ENCODE measurements at regions not wholly inside any gene's neighbourhood (a gene's known extent, or its start where the extent isn't known, plus 50 kb on each side); places are given as distances from the start of the nearest gene placed in this dataset.

- DNase-seq, result no peak
Observed at GRCh38 chr10:6763423-6763822, 183.3 kb upstream of the PRKCQ start.

- no peak for DNase-seq
Observed at GRCh38 chr10:6763001-6763400, 182.9 kb upstream of the PRKCQ start.

GRCh38 chr10:6759961-6760360 lies 179.9 kb upstream of the PRKCQ start:
- DNase-seq, result no peak

DNA sequence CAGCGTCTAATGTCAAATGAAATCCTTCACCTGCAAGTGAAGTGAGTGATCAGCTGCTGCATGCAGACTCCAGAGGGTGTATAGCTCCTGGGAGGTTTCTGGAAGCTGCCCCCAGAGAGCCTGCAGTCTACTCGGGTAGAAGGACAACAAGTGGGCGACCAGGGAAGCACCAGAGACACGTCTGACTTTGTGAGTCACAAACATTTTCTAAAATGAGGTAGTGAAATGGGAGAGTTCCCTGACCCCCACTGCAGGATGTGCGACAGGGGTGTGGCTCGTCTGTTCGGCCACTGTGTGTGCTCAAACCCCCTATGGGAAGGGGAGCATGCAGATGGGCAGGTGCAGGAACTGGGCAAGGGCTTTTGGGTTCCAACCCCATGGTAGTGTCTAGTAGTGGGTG lies 177.1 kb upstream of the PRKCQ start:
- DNase-seq, result no peak

DNA sequence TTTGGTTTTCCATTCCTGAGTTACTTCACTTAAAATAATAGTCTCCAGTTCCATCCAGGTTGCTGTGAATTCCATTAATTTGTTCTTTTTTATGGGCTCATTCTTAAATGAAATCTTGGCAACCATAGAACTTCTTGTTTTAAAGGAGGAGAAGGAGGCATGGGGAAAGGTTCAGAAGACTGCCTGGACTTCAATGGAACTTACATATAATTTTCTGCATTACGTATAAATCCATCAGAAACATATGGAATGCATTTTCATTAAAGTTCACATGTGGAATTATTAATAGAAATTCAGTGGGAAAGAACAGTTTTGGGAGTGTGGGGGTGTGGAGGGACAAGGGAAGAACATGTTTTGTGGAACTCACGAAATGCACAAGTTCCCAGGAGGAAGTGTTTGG lies 176.6 kb upstream of the PRKCQ start:
- no peak for DNase-seq

GRCh38 chr10:6755781-6756460 lies 175.8 kb upstream of the PRKCQ start:
- no peak for DNase-seq

DNA sequence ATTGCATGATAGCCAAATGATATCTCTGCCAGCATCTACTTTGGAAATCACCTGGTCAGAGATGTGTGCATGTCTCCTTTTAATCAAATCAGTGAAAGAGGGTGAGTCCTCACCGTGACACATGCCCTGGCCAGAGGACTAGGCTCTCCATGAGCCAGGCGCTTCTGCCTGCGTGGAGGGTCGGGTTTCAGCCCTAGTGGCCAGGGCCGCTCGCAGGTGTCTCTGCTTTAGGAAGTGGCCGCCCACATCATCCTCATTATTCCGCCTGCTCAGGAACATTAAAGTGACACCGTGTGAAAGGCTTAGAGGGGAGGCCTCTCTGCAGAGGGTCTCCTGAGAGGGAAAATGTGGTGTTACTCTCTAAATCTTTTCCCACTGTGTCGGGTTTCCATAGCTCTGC lies 173.6 kb upstream of the PRKCQ start:
- no peak for DNase-seq

GRCh38 chr10:6751363-6751762 lies 171.3 kb upstream of the PRKCQ start:
- no peak for DNase-seq

DNA sequence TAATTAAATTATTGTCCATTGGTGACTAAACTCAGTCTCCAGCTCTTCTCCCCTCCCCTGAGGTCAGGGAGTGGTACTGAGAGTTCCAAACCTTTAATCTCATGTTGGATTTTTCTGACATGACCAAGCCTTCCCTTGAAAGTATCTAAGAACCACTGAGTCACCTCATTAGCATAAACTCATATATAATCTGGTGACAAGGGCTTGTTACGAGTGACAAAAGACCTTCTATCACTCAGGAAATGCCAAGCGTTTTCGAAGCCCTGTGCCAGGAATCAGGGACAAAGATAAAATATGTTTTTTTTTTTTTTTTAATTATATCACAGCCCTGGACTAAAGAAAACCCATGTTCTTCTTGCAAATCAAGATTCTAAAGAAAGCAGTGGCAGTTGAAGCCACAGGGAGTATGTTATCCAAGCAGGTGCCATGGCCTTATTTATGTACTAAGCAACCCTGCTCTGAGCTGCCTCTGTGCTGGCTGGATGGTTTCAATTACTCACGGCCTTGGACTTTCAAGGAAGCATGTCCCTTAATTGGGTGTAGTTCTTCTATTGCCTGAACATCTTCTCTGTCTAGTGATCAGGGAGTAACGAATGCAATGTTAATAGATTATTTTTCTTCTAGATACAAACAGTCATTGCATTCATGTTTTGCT lies 169.0 kb upstream of the PRKCQ start:
- DNase-seq, result no peak

- DNase-seq, result no peak
Observed at GRCh38 chr10:6748029-6748428, 168.0 kb upstream of the PRKCQ start.

DNA sequence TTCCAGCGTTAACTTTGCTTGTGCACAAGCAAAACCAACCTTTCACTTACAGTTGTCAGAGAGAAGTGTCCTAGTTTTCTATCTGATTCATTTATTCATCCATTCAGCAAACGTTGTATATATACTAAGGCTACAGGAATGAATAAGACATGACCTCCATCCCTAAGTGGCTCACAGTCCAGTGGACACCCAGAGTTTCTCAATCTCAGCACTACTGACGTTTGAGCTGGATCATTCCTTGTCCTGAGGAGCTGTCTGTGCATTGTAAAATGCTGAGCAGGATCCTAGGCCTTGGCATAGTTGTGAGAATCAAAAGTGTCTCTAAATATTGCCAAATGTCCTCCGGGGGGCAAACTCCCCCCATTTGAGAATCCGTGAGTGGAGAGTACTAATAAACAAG lies 166.7 kb upstream of the PRKCQ start:
- no peak for DNase-seq

GRCh38 chr10:6743291-6743849 lies 163.3 kb upstream of the PRKCQ start:
- DNase-seq, result no peak

GRCh38 chr10:6741541-6741941 lies 161.5 kb upstream of the PRKCQ start:
- DNase-seq, result no peak

DNA sequence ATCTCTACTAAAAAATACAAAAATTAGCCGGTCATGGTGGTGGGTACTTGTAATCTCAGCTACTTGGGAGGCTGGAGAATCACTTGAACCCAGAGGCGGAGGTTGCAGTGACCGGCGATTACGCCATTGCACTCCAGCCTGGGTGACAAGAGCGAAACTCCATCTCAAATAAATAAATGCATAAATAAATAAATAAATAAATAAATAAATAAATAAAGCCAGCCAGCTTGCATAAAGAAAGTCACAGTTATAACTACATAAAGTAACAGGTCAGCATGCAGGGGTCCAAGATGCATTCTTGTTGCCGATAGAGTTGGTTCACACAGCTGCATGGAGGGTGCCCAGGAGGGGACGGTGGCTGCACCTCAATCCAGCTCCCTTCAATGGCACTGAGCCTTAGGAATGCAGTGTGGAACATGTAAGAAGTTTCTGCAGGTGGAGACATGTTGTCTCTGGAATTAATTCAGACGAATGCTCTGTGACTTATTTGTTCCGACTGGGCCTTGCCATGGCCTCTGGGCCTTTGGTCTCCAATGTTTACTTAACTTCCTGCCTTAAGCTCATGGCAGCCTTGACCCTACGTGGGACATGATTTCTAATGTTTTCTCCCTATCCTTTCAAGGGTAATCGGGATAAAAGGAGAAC lies 159.6 kb upstream of the PRKCQ start:
- no peak for DNase-seq

DNA sequence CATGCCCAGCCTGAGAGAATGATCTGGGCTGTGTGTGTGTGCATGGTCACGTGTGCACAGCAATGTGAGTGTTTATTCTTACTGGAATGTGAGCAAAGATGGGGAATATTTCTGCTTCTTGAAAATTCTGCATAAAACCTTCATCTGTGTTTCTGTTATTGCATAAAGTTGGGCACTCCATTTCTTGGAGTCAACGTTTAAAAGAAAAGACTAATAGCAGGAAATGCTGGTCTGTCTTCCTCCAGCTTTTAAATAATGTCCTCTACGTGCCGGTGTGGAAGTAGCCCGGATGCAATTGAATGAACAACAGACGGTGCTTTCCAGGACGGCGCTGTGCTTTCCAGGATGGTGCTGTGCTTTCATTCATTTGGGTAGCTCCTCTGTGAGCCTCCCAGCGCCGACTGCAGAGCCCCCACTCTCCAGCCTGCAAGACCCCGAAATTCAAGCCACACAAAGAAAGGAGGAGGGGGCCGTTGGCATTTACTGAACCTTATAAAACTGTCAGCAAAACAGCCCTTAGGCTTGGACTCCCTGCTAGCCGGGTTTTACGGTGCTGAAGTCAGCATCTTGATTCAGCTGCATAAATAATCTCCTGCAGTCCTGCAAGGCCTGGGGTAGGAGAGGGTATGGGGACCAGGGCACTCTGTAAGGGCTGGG lies 158.2 kb upstream of the PRKCQ start:
- DNase-seq, result no peak

DNA sequence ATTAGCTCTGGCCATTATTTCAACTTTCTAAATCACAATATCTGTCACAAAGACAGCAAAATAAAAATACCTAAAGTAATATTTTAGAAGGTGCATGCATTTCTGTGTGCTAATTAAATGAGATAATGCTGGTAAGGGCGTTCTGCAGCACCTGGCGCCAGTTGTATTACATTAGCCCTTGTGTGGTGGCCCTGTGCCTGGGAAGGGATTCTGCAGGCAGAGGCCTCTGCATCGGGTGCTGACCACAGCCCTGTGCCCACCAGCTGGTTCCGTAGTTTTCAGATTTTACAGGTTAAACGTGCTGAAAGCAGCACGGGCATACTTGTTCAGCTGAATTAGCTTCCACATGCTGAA lies 157.7 kb upstream of the PRKCQ start:
- no peak for DNase-seq

DNA sequence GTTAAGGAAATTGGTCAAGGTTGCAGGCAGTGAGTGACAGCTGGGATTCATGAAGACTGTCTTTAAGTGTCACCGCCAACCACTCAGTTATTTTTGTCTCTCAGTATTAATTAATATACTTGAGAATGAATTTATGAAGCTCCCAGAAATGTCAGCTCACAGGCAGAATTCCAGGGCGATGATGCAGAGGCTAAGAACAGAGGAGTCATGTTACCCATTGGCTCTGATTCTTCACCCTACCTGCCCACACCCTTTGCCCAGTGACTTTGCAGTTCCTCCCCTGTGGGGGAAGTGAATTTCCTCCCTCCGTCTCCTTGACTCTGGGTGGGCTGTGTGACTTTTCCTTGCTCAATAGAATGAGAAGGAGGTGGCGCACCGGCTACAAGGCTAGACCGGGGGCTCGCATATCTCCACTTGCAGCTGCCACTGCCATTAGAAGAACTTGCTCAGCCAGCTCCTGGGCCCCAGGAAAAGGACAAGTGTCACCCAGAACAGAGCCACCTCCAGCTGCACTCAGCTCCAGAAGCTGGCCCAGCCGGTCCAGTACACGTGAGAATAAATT lies 157.1 kb upstream of the PRKCQ start:
- no peak for DNase-seq

DNA sequence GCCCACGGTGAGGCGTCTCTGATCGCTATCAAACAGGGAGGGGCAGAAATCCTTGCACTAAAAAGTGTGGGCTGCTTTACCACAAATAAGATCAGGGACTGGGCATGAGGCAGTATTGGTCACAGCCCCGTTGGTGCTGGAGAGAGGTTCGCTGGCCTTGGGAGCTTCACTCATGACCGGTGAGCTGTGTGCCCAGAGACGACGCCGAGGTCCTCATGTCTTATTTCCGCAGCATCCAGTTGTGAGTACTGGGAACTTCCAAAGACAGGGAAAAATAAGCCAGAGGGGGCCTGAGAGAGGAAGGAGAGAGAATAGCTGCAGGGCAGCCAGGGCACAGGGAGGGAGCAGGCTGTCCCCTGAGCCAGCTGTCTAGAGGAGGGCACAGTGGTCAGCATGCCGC lies 154.2 kb upstream of the PRKCQ start:
- DNase-seq, result no peak

- no peak for DNase-seq
Observed at GRCh38 chr10:6729861-6730344, 149.8 kb upstream of the PRKCQ start.

GRCh38 chr10:6729071-6729774 lies 149.1 kb upstream of the PRKCQ start:
- DNase-seq, result no peak

- no peak for DNase-seq
Observed at GRCh38 chr10:6726924-6727323, 146.8 kb upstream of the PRKCQ start.

GRCh38 chr10:6722616-6723004 lies 142.5 kb upstream of the PRKCQ start:
- no peak for DNase-seq
